ENCODE measurements at regions not wholly inside any gene's neighbourhood (a gene's known extent, or its start where the extent isn't known, plus 50 kb on each side); places are given as distances from the start of the nearest gene placed in this dataset.
A peak's percentile ranks its signal among the peaks of the same experiment; 100 is the strongest.

GRCh38 chr2:35821675-35822074 is 533.9 kb upstream of the CRIM1 start:
- Histone ChIP-seq H3K23me2 (ENCODE audit: low read depth, low read length) (no peaks in the 10 kb centered on the region), H3K4me2 (ENCODE audit: insufficient read depth in 1 of 2, low read depth in 2 of 2, low read length in 2 of 2) (peak overlapping the region; percentile 55 to 57), H3K4ac (replicated peaks; ENCODE audit: insufficient read length, low read depth, low read length) (no peak overlapping the region), H4K5ac (ENCODE audit: insufficient read length, low read depth, low read length) (no peak overlapping the region), H3K4me1 (replicated peaks in 1 of 4; ENCODE audit: control insufficient read depth in 3 of 4, insufficient read depth in 4 of 4, low read length in 3 of 4) (peaks cover 3 to 20% (median 13%) of the 10 kb centered on the region in 4 experiments; a peak in 4 of 7 replicates), H2AK5ac (ENCODE audit: low read depth, low read length) (peak overlapping the region; percentile 65; the same call in 1 of the 2 replicates), H3K79me2 (ENCODE audit: control insufficient read depth in 1 of 2, insufficient read depth in 2 of 2, low read length in 2 of 2) (no peaks in the 10 kb centered on the region), H3K79me1 (ENCODE audit: low read depth, low read length) (no peaks in the 10 kb centered on the region), H4K8ac (ENCODE audit: extremely low read depth, insufficient read depth, low read length) (no peak overlapping the region), H3K14ac (ENCODE audit: insufficient read length) (no peak overlapping the region), H2BK20ac (ENCODE audit: low read length) (no peak overlapping the region; the same call in 1 of the 2 replicates), H3K4me3 (ENCODE audit: extremely low read depth in 1 of 4, insufficient read depth in 2 of 4, low read depth in 3 of 4, low read length in 4 of 4) (no peak overlapping the region), H3K23ac (ENCODE audit: insufficient read length) (no peak overlapping the region), H3K18ac (ENCODE audit: extremely low read depth, low read length) (no peak overlapping the region), H3K56ac (replicated peaks; ENCODE audit: insufficient read length, low read depth, low read length) (no peak overlapping the region), H3K9ac (replicated peaks in 1 of 4; ENCODE audit: extremely low read depth in 1 of 4, low read depth in 3 of 4, low read length in 3 of 4) (no peak overlapping the region), H3K36me3 (ENCODE audit: control insufficient read depth in 2 of 4, insufficient read depth in 4 of 4, low read length in 3 of 4) (no peaks in the 10 kb centered on the region), H2BK120ac (replicated peaks; ENCODE audit: low read depth, low read length) (no peak overlapping the region), H2BK5ac (ENCODE audit: low read depth, low read length) (peak overlapping the region; percentile 41; the same call in 1 of the 2 replicates), H3K9me3 (ENCODE audit: insufficient read depth in 2 of 2, low read depth in 1 of 2, low read length in 1 of 2) (no peaks in the 10 kb centered on the region), H4K20me1 (replicated peaks in 1 of 2; ENCODE audit: control insufficient read depth in 1 of 2, insufficient read depth in 2 of 2, low read length in 2 of 2) (no peaks in the 10 kb centered on the region), H4K91ac (replicated peaks; ENCODE audit: insufficient read length, low read length) (peak overlapping the region; percentile 4), H2BK15ac (ENCODE audit: low read length) (no peak overlapping the region), H3K27me3 (replicated peaks in 1 of 4; ENCODE audit: control insufficient read depth in 3 of 4, extremely low read depth in 1 of 4, insufficient read depth in 3 of 4, low read length in 3 of 4) (no peaks in the 10 kb centered on the region), H3K27ac (ENCODE audit: low read depth, low read length) (no peak overlapping the region), H2BK12ac (ENCODE audit: low read depth, low read length) (peak overlapping the region; percentile 56), H2AFZ (ENCODE audit: low read length) (no peak overlapping the region)
- FAIRE-seq (peak; percentile 42), DNase-seq (ENCODE audit: low read depth in 1 of 2, low spot score in 2 of 2) (peak; percentile 31 to 50)
- 10% methylated on average over 2 of the region's 2 CpGs; no CpG with 5 or more reads in 1 of the 2 experiments for WGBS, 2 experiments (ENCODE audit: extremely low coverage in 1 of 2, insufficient coverage in 1 of 2, insufficient read length in 1 of 2, insufficient replicate concordance in 2 of 2, low coverage in 1 of 2, low lambda C conversion rate in 2 of 2, missing lambda C conversion rate in 1 of 2)
- TF ChIP-seq TCF12 (IDR thresholded peaks at IDR 0.05; ENCODE audit: low read depth, low read length) (peak; percentile 43; the same call in 1 of the 2 replicates), POLR2A (IDR thresholded peaks at IDR 0.05; ENCODE audit: control extremely low read depth in 1 of 2, low read depth in 2 of 2, low read length in 2 of 2) (no peak), E2F6 (IDR thresholded peaks at IDR 0.05) (0 out of 2 replicates have a peak, but pooled peaks have one; percentile 30)
- ChIA-PET POLR2A (ENCODE audit: partially characterized antibody) (no interaction called here), CTCF (ENCODE audit: partially characterized antibody) (interaction anchor here (1.1 to 1.4 kb wide), 3 partner anchors 12 to 49 kb away, joined by 3 to 5 read pairs (median 3); no protein-coding TSS in a partner anchor)

All from H1 (cell line).